GM04504 (cell line): ENCODE measurements at regions not wholly inside any gene's neighbourhood (a gene's known extent, or its start where the extent isn't known, plus 50 kb on each side); places are given as distances from the start of the nearest gene placed in this dataset.

Source experiments
- DNase-seq: peaks from one replicate; pipeline ENCODE4 v3.0.0-alpha.2; 2012; ENCODE audit warnings: low read depth

- DNase-seq, result no peak
Observed at GRCh38 chr6:92047860-92048259, 1371.5 kb downstream of the EPHA7 start.

GRCh38 chr6:92047152-92047850 lies 1372.1 kb downstream of the EPHA7 start:
- DNase-seq, result no peak

- no peak for DNase-seq
Observed at GRCh38 chr6:92044312-92044711, 1375.0 kb downstream of the EPHA7 start.

GRCh38 chr6:92043777-92044176 lies 1375.6 kb downstream of the EPHA7 start:
- DNase-seq, result no peak

GRCh38 chr6:92026878-92027277 lies 1392.5 kb downstream of the EPHA7 start:
- DNase-seq, result no peak

- DNase-seq, result no peak
Observed at GRCh38 chr6:92024881-92025280, 1394.5 kb downstream of the EPHA7 start.

GRCh38 chr6:92024110-92024509 lies 1395.2 kb downstream of the EPHA7 start:
- no peak for DNase-seq

- no peak for DNase-seq
Observed at GRCh38 chr6:92023410-92023966, 1395.9 kb downstream of the EPHA7 start.

- no peak for DNase-seq
Observed at GRCh38 chr6:92011681-92012245, 1407.6 kb downstream of the EPHA7 start.

- no peak for DNase-seq
Observed at GRCh38 chr6:92008757-92009502, 1410.4 kb downstream of the EPHA7 start.

- DNase-seq, result no peak
Observed at GRCh38 chr6:92000112-92000511, 1413.2 kb upstream of the MAP3K7 start.

- no peak for DNase-seq
Observed at GRCh38 chr6:91994787-91995186, 1407.9 kb upstream of the MAP3K7 start.

- DNase-seq, result no peak
Observed at GRCh38 chr6:91982559-91982958, 1395.7 kb upstream of the MAP3K7 start.

- no peak for DNase-seq
Observed at GRCh38 chr6:91976797-91977196, 1389.9 kb upstream of the MAP3K7 start.

- DNase-seq, result no peak
Observed at GRCh38 chr6:91970700-91971099, 1383.8 kb upstream of the MAP3K7 start.

- DNase-seq, result no peak
Observed at GRCh38 chr6:91965872-91966271, 1379.0 kb upstream of the MAP3K7 start.

GRCh38 chr6:91961671-91962070 lies 1374.8 kb upstream of the MAP3K7 start:
- DNase-seq, result no peak

- DNase-seq, result no peak
Observed at GRCh38 chr6:91961236-91961635, 1374.4 kb upstream of the MAP3K7 start.

GRCh38 chr6:91941838-91942237 lies 1355.0 kb upstream of the MAP3K7 start:
- no peak for DNase-seq

- DNase-seq, result no peak
Observed at GRCh38 chr6:91940801-91941200, 1353.9 kb upstream of the MAP3K7 start.

GRCh38 chr6:91926827-91927226 lies 1340.0 kb upstream of the MAP3K7 start:
- no peak for DNase-seq

GRCh38 chr6:91926361-91926760 lies 1339.5 kb upstream of the MAP3K7 start:
- DNase-seq, result no peak

GRCh38 chr6:91911945-91912344 lies 1325.1 kb upstream of the MAP3K7 start:
- DNase-seq, result no peak
